ACHN (cell line): ENCODE measurements at regions not wholly inside any gene's neighbourhood (a gene's known extent, or its start where the extent isn't known, plus 50 kb on each side); places are given as distances from the start of the nearest gene placed in this dataset.

Source experiments
- DNase-seq: peaks from one replicate; pipeline ENCODE4 v3.0.0-alpha.2; 2015
- in situ Hi-C: cut with HindIII; loops from 2 replicates; pipeline ENCODE4 v1.10.0; 2017; ENCODE audit warnings: low sequenced_read_pairs, low pct_ligation_motif_present, low pct_unique_long_range_greater_than_20kb

GRCh38 chr1:5200006-5200405, 545.6 kb downstream of the AJAP1 start:
- DNase-seq, result no peak
- in situ Hi-C loops, result no loop called here

- in situ Hi-C loops, result no loop called here
- DNase-seq, result no peak
Observed at GRCh38 chr1:5198328-5198727, 543.9 kb downstream of the AJAP1 start.

GRCh38 chr1:5191470-5191869, 537.1 kb downstream of the AJAP1 start:
- DNase-seq, result no peak
- in situ Hi-C loops, result no loop called here

GRCh38 chr1:5189384-5189783, 535.0 kb downstream of the AJAP1 start:
- DNase-seq, result no peak
- in situ Hi-C loops, result no loop called here

GRCh38 chr1:5165762-5166161, 511.4 kb downstream of the AJAP1 start:
- DNase-seq, result no peak
- in situ Hi-C loops, result no loop called here

- DNase-seq, result no peak
- in situ Hi-C loops, result no loop called here
Observed at GRCh38 chr1:5164158-5164557, 509.7 kb downstream of the AJAP1 start.

GRCh38 chr1:5161372-5161771, 507.0 kb downstream of the AJAP1 start:
- no peak for DNase-seq
- in situ Hi-C loops, result no loop called here

- in situ Hi-C loops, result no loop called here
- DNase-seq, result no peak
Observed at GRCh38 chr1:5157175-5157574, 502.8 kb downstream of the AJAP1 start.

- in situ Hi-C loops, result no loop called here
- no peak for DNase-seq
Observed at GRCh38 chr1:5156416-5157120, 502.2 kb downstream of the AJAP1 start.

- DNase-seq, result no peak
- in situ Hi-C loops, result no loop called here
Observed at GRCh38 chr1:5151511-5151910, 497.1 kb downstream of the AJAP1 start.

GRCh38 chr1:5150191-5150590, 495.8 kb downstream of the AJAP1 start:
- in situ Hi-C loops, result no loop called here

GRCh38 chr1:5147806-5148205, 493.4 kb downstream of the AJAP1 start:
- in situ Hi-C loops, result no loop called here
- DNase-seq, result no peak

More at GRCh38 chr1:5150191-5150590, 495.8 kb downstream of the AJAP1 start:
- no peak for DNase-seq

- no peak for DNase-seq
- in situ Hi-C loops, result no loop called here
Observed at GRCh38 chr1:5142389-5142788, 488.0 kb downstream of the AJAP1 start.

GRCh38 chr1:5141750-5142149, 487.3 kb downstream of the AJAP1 start:
- DNase-seq, result no peak
- in situ Hi-C loops, result no loop called here

GRCh38 chr1:5140962-5141361, 486.6 kb downstream of the AJAP1 start:
- in situ Hi-C loops, result no loop called here
- DNase-seq, result no peak

- in situ Hi-C loops, result no loop called here
- no peak for DNase-seq
Observed at GRCh38 chr1:5140136-5140535, 485.7 kb downstream of the AJAP1 start.

GRCh38 chr1:5129746-5130355, 475.4 kb downstream of the AJAP1 start:
- no peak for DNase-seq

GRCh38 chr1:5125208-5125607, 470.8 kb downstream of the AJAP1 start:
- in situ Hi-C loops, result no loop called here
- DNase-seq, result no peak

More at GRCh38 chr1:5129746-5130355, 475.4 kb downstream of the AJAP1 start:
- in situ Hi-C loops, result no loop called here

- in situ Hi-C loops, result no loop called here
- no peak for DNase-seq
Observed at GRCh38 chr1:5120559-5120958, 466.1 kb downstream of the AJAP1 start.
